Heart left ventricle (tissue), 16 donors: ENCODE measurements at regions not wholly inside any gene's neighbourhood (a gene's known extent, or its start where the extent isn't known, plus 50 kb on each side); places are given as distances from the start of the nearest gene placed in this dataset.

Source experiments
- ATAC-seq, 4 donors: fragments of 200-7000 bp; cut with Tn5 transposase; one replicate each; pipeline ENCODE4 v1.9.1; 2020 to 2022; ENCODE audit warnings: moderate library complexity in 4 of 4, mild to moderate bottlenecking in 3 of 4, moderate number of reproducible peaks in 1 of 4
- DNase-seq, 5 donors: peaks; one replicate each; pipeline ENCODE4 v3.0.0-alpha.2; 2020
- H3K27ac ChIP-seq, 12 donors: fragments of 200-600 bp; sonication (generic) in 4 of 12; one replicate each; pipeline versions ENCODE4 v1.5.0 to v1.8.0; 2016 to 2022; ENCODE audit warnings: mild to moderate bottlenecking in 2 of 12
- H3K27me3 ChIP-seq, 9 donors: fragments of 200-600 bp; sonication (generic) in 2 of 9; one replicate each; pipeline versions ENCODE4 v1.5.1 to v1.8.0; 2016 to 2022; ENCODE audit warnings: mild to moderate bottlenecking in 3 of 9
- H3K36me3 ChIP-seq, 9 donors: fragments of 200-600 bp; sonication (generic) in 2 of 9; one replicate each; pipeline versions ENCODE4 v1.5.0 to v1.8.0; 2018 to 2022; ENCODE audit warnings: mild to moderate bottlenecking in 2 of 9
- H3K4me1 ChIP-seq, 12 donors: fragments of 200-600 bp; sonication (generic) in 4 of 12; one replicate each; pipeline versions ENCODE4 v1.5.0 to v1.8.0; 2016 to 2022; ENCODE audit warnings: mild to moderate bottlenecking in 3 of 12
- H3K4me3 ChIP-seq, 12 donors: fragments of 200-600 bp; sonication (generic) in 4 of 12; one replicate each; pipeline versions ENCODE4 v1.5.0 to v1.8.0; 2017 to 2022; ENCODE audit warnings: mild to moderate bottlenecking in 9 of 12, moderate library complexity in 4 of 12
- H3K9me3 ChIP-seq, 12 donors: fragments of 200-600 bp; sonication (generic) in 4 of 12; one replicate each; pipeline versions ENCODE4 v1.5.0 to v1.8.0; 2016 to 2022; ENCODE audit warnings: mild to moderate bottlenecking in 1 of 12
- CTCF ChIP-seq, 12 donors: fragments of 200-600 bp; sonication (generic) in 4 of 12; IDR thresholded peaks; one replicate each; pipeline versions ENCODE4 v1.5.0 to v1.8.0; 2018 to 2022; ENCODE audit warnings: antibody characterized with exemption in 12 of 12, mild to moderate bottlenecking in 5 of 12
- POLR2A ChIP-seq, 2 donors: fragments of 450-650 bp; IDR thresholded peaks; one replicate each; pipeline ENCODE4 v1.6.1; 2017; ENCODE audit warnings: antibody characterized with exemption in 2 of 2, mild to moderate bottlenecking in 2 of 2, moderate library complexity in 2 of 2
- WGBS, 4 donors: extraction: QIAGEN DNeasy Blood & Tissue Kit in 2 of 4; methylation state at CpG; one replicate each; pipeline versions ENCODE4 v1.1.5 to v1.1.7; 2013 to 2018; 5-methylcytosine and 5-hydroxymethylcytosine counted together
- intact Hi-C, 10 donors: fragments of 100-400 bp; cut with DNase I; formaldehyde crosslinking; loops; one replicate each; pipeline versions ENCODE4 v1.11.1 to v1.14.2; 2022
- donor health status: ischemic (EF 13 %, LVEDD 7.1; RV severe dilation, severe dysfunction).
- donor health status: healthy with polysubstance abuse.
- donor health status: DM: no; HTN: yes; CAD: no.
- donor health status: DM: no; HTN: no; CAD: no.
- donor health status: ischemic (EF 25% LVEDD 6.9; RV normal size, moderate dysfunction).
- donor health status: ischemic (EF 25% LVEDD 5.7; RV mildly dilated, moderate dysfunction).
- donor health status: healthy.
- donor health status: DM: yes; HTN: yes; CAD: no.
- donor health status: ischemic (EF 35%, LVEDD 5.7; RV mildly dilated, moderate dysfunction).
- donor health status: nonischemic (EF 11% LVEDD 7.7; RV severe dilation, severe dysfunction).
- donor health status: DM: yes; HTN: yes; CAD: no.
- donor health status: PGD.
- donor health status: ischemic (EF 29% LVEDD 5.4; RV normal size, mild dysfunction).
- donor health status: nonischemic (EF 23%, LVEDD 6.1; RV moderate dilation, normal function).

- Histone ChIP-seq H3K9me3 (no peaks in the 10 kb centered on the region), H3K4me1 (peaks cover 0 to 21% (median 2%) of the 10 kb centered on the region in 12 donors), H3K27me3 (no peaks in the 10 kb centered on the region), H3K36me3 (no peaks in the 10 kb centered on the region), H3K4me3 (no peak overlapping the region), H3K27ac (peak overlapping the region in 4 of 12 donors; percentile 52 to 66 (median 60))
- DNase-seq (peak in 2 of 5 donors; percentile 45 to 59), ATAC-seq (peak in 2 of 4 donors; percentile 52 to 86)
- intact Hi-C loops, result no loop called here
- TF ChIP-seq CTCF (IDR thresholded peaks at IDR 0.05) (no peak), POLR2A (IDR thresholded peaks at IDR 0.05) (no peak)
- WGBS, 4 donors, result 37 to 55% (median 47%) methylated on average over 6 of the region's 6 CpGs
Measured at GRCh38 chr18:23336101-23336500, 117.0 kb upstream of the RIOK3 start.

DNA sequence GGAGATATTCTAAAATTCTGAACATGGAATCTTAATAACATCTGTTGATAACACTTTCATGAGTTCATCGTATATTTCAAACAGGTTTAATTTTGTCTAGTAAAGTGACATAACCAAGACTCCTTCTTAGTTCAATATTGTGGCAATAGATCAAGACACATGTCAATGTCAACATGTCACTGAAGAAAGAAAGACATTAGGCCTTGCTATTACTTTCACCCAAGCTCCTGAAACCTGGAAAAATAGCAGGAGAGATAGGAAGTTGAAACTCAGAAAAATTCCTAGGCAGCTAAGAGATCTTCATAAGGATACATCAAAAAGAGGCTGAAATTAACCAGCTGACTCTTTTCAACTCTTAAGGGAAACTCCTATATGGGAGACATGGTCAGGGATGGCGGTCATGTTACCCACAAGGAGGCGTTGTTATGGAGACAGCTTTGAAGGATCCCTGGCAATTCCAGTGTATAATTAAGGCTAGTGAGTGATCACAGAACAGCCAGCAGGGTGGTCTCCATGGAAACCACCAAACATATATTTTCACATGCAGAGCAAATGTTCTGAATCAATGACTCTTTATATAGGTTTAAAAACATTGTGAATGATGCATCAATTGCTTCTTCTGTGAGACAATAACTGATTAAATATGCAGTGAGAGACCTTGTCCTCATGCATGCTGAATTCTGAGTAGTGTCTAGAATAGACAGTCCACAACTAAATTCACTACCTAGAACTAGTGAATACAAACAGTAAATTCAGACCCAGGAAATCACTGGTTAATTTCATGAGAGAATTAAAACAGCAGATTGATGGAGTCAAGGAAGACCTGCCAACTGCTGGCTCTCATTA lies 115.3 kb upstream of the RIOK3 start:
- Histone ChIP-seq H3K27me3 (no peaks in the 10 kb centered on the region), H3K27ac (no peak overlapping the region), H3K36me3 (no peaks in the 10 kb centered on the region), H3K4me3 (no peak overlapping the region), H3K9me3 (no peaks in the 10 kb centered on the region), H3K4me1 (peaks cover 0 to 21% (median 2%) of the 10 kb centered on the region in 12 donors)
- ATAC-seq (no peak), DNase-seq (no peak)
- no peak for TF ChIP-seq CTCF (IDR thresholded peaks at IDR 0.05)
- TF ChIP-seq POLR2A (IDR thresholded peaks at IDR 0.05), result no peak
- intact Hi-C loops, result no loop called here
- WGBS, 4 donors, result 84 to 94% (median 92%) methylated on average over 3 of the region's 3 CpGs

DNA sequence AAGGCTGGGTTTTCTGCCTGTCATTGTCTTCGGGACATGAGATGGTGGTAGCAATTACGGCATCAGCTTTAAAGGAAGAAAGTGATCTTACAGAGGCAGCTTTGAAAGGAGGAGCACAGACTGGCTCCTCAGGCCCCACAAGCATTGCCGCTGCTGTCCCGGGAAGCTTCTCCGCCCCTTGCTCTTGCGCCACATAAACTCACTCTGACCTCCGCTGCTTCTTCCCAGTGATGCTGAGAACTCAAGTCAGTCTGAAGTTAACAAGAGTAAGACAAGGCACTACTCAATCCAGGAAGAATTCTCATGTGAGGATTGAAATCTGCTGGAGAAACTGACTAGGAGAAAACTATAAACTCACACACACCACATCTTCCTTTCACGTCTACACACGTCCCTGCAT lies 112.4 kb upstream of the RIOK3 start:
- ATAC-seq (peak in 3 of 4 donors; percentile 59 to 76 (median 68)), DNase-seq (no peak)
- Histone ChIP-seq H3K4me1 (peaks cover 0 to 16% (median 2%) of the 10 kb centered on the region in 12 donors), H3K4me3 (no peak overlapping the region), H3K27me3 (no peaks in the 10 kb centered on the region), H3K9me3 (no peaks in the 10 kb centered on the region), H3K27ac (peak overlapping the region in 3 of 12 donors; percentile 16 to 47 (median 33)), H3K36me3 (no peaks in the 10 kb centered on the region)
- TF ChIP-seq CTCF (IDR thresholded peaks at IDR 0.05) (no peak), POLR2A (IDR thresholded peaks at IDR 0.05) (no peak)
- intact Hi-C loops, result no loop called here
- 77 to 89% (median 84%) methylated on average over 9 of the region's 9 CpGs for WGBS, 4 donors

- H3K36me3 ChIP-seq, result no peaks in the 10 kb centered on the region
- H3K4me1 ChIP-seq, result peaks cover 0 to 10% (median 1%) of the 10 kb centered on the region in 12 donors
- H3K9me3 ChIP-seq, result no peaks in the 10 kb centered on the region
- intact Hi-C loops, result no loop called here
- ATAC-seq (no peak), DNase-seq (no peak)
- WGBS, 4 donors, result 81 to 85% (median 82%) methylated on average over 9 of the region's 9 CpGs
- H3K27me3 ChIP-seq, result no peaks in the 10 kb centered on the region
- no peak overlapping the region for H3K4me3 ChIP-seq
- TF ChIP-seq POLR2A (IDR thresholded peaks at IDR 0.05), result no peak
- no peak for TF ChIP-seq CTCF (IDR thresholded peaks at IDR 0.05)
- H3K27ac ChIP-seq, result peak overlapping the region in 2 of 12 donors; percentile 33 to 47
Measured at GRCh38 chr18:23341383-23341782, 111.7 kb upstream of the RIOK3 start.
